Loucy (cell line): ENCODE measurements at regions not wholly inside any gene's neighbourhood (a gene's known extent, or its start where the extent isn't known, plus 50 kb on each side); places are given as distances from the start of the nearest gene placed in this dataset.

Source experiments
- H2AFZ ChIP-seq: fragments of 200-600 bp; sonication (generic); 2 replicates; pipeline ENCODE4 v1.6.0; 2016; ENCODE audit warnings: antibody characterized with exemption, mild to moderate bottlenecking, low read length, moderate library complexity
- H3F3A ChIP-seq: fragments of 200-600 bp; 2 replicates; pipeline ENCODE4 v1.6.0; 2016; ENCODE audit warnings: antibody characterized with exemption, low read depth, mild to moderate bottlenecking
- H3K27me3 ChIP-seq: fragments of 200-600 bp; sonication (generic); 2 replicates; pipeline ENCODE4 v1.6.1; 2014; ENCODE audit warnings: low read length, mild to moderate bottlenecking; ENCODE audit not compliant: insufficient read depth, poor library complexity, severe bottlenecking
- H3K36me3 ChIP-seq: fragments of 200-600 bp; sonication (generic); 2 replicates; pipeline ENCODE4 v1.6.1; 2016; ENCODE audit warnings: low read length; ENCODE audit not compliant: insufficient read depth
- H3K4me1 ChIP-seq: fragments of 200-600 bp; sonication (generic); 2 replicates; pipeline ENCODE4 v1.5.1; 2014; ENCODE audit warnings: low read length, mild to moderate bottlenecking; ENCODE audit not compliant: insufficient read depth, poor library complexity, severe bottlenecking
- H3K4me2 ChIP-seq: fragments of 200-600 bp; sonication (generic); 2 replicates; pipeline ENCODE4 v1.6.0; 2014; ENCODE audit warnings: antibody characterized with exemption, low read length, low read depth, mild to moderate bottlenecking; ENCODE audit not compliant: poor library complexity, severe bottlenecking
- H3K4me3 ChIP-seq: fragments of 200-600 bp; sonication (generic); 2 replicates; pipeline ENCODE4 v1.5.1; 2014; ENCODE audit warnings: low read length, mild to moderate bottlenecking, mixed read lengths; ENCODE audit not compliant: poor library complexity, severe bottlenecking
- H3K79me2 ChIP-seq: fragments of 200-600 bp; sonication (generic); 2 replicates; pipeline ENCODE4 v1.6.1; 2014; ENCODE audit warnings: low read length; ENCODE audit not compliant: insufficient read depth
- H3K9ac ChIP-seq: fragments of 200-600 bp; sonication (generic); 2 replicates; pipeline ENCODE4 v1.6.0; 2014; ENCODE audit warnings: mild to moderate bottlenecking, low read depth, low read length, moderate library complexity; ENCODE audit not compliant: poor library complexity, severe bottlenecking
- H3K9me2 ChIP-seq: fragments of 200-600 bp; sonication (generic); replicated peaks from 2 replicates; pipeline ENCODE4 v1.6.1; 2016; ENCODE audit warnings: low read depth, low read length, mixed read lengths
- H3K9me3 ChIP-seq: fragments of 200-600 bp; sonication (generic); 2 replicates; pipeline ENCODE4 v1.6.1; 2014; ENCODE audit warnings: mild to moderate bottlenecking, antibody characterized with exemption, low read length, low read depth; ENCODE audit not compliant: insufficient read depth
- H4K20me1 ChIP-seq: fragments of 200-600 bp; sonication (generic); 2 replicates; pipeline ENCODE4 v1.6.0; 2014; ENCODE audit warnings: antibody characterized with exemption, low read length, mild to moderate bottlenecking; ENCODE audit not compliant: insufficient read depth, poor library complexity, severe bottlenecking
- EZH2phosphoT487 ChIP-seq: fragments of 200-600 bp; IDR thresholded peaks from 2 replicates; pipeline ENCODE4 v1.6.1; 2018; ENCODE audit warnings: antibody characterized with exemption, mild to moderate bottlenecking, moderate library complexity, borderline replicate concordance
- TF ChIP-seq, protein P1 (sequence below): fragments of 200-600 bp; sonication (generic); conservative IDR thresholded peaks from 2 replicates; pipeline ENCODE4 v1.5.1; 2014; ENCODE audit warnings: mild to moderate bottlenecking, antibody characterized with exemption, low read length

GRCh38 chr6:148226284-148226683 lies 116.4 kb upstream of the SASH1 start:
- H3K9me2 ChIP-seq, result no peaks in the 10 kb centered on the region
- H3K9me3 ChIP-seq, result no peaks in the 10 kb centered on the region
- H3K36me3 ChIP-seq, result no peaks in the 10 kb centered on the region
- H3K4me1 ChIP-seq, result peaks cover 8% of the 10 kb centered on the region
- no peak overlapping the region for H3K4me2 ChIP-seq
- H3K79me2 ChIP-seq, result no peaks in the 10 kb centered on the region
- no peak overlapping the region for H3K4me3 ChIP-seq
- no peak overlapping the region for H3K9ac ChIP-seq
- H2AFZ ChIP-seq, result no peak overlapping the region
- no peaks in the 10 kb centered on the region for H4K20me1 ChIP-seq
- H3F3A ChIP-seq, result no peaks in the 10 kb centered on the region
- TF ChIP-seq EZH2phosphoT487, result no peak
- TF ChIP-seq, protein P1, sequence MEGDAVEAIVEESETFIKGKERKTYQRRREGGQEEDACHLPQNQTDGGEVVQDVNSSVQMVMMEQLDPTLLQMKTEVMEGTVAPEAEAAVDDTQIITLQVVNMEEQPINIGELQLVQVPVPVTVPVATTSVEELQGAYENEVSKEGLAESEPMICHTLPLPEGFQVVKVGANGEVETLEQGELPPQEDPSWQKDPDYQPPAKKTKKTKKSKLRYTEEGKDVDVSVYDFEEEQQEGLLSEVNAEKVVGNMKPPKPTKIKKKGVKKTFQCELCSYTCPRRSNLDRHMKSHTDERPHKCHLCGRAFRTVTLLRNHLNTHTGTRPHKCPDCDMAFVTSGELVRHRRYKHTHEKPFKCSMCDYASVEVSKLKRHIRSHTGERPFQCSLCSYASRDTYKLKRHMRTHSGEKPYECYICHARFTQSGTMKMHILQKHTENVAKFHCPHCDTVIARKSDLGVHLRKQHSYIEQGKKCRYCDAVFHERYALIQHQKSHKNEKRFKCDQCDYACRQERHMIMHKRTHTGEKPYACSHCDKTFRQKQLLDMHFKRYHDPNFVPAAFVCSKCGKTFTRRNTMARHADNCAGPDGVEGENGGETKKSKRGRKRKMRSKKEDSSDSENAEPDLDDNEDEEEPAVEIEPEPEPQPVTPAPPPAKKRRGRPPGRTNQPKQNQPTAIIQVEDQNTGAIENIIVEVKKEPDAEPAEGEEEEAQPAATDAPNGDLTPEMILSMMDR, result no peak
- H3K27me3 ChIP-seq, result no peaks in the 10 kb centered on the region

DNA sequence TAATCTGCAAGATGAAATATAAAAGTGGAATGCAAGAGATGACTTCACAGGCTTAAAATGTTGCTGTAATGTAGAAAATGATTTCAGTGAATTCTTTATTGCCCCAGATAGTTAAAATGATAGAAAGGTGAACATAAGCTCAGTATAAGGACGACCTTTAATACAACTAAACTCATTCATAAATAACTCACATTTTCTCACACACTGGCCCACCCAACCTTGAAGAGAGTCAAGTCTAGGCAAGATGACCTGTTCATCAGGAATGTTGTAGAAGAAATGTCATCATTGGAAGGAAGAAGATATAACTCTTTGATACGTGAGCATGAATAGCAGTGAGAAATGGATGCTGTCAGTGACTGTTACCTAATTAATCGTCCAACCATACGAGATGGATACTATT lies 111.1 kb upstream of the SASH1 start:
- Histone ChIP-seq H3K9me2 (no peaks in the 10 kb centered on the region), H3K4me2 (no peak overlapping the region), H3K79me2 (no peaks in the 10 kb centered on the region), H3F3A (no peaks in the 10 kb centered on the region), H3K9me3 (no peaks in the 10 kb centered on the region), H2AFZ (no peak overlapping the region), H3K9ac (no peak overlapping the region), H3K4me1 (no peaks in the 10 kb centered on the region), H3K4me3 (no peak overlapping the region), H3K36me3 (no peaks in the 10 kb centered on the region), H4K20me1 (no peaks in the 10 kb centered on the region), H3K27me3 (no peaks in the 10 kb centered on the region)
- TF ChIP-seq, protein P1, result no peak
- no peak for TF ChIP-seq EZH2phosphoT487

DNA sequence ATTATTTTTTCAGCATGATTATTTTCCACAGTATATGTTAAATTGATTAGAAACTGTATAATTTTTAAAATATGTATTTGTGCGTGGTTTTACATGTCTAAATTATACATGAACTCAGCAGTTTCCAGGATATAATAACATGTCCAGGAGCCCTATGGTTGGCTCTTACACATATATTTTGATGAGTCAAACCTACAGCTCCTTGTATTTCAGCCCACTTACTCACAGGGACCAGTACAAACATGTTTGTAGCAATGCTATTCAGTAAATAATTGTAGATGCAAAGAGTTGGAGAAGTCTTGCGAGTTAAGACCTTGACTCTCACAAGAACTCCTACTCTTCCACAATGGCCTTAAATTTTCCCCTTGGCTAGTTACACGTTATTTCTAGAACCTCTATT lies 107.2 kb upstream of the SASH1 start:
- no peak overlapping the region for H2AFZ ChIP-seq
- H3K9me3 ChIP-seq, result no peaks in the 10 kb centered on the region
- H3K36me3 ChIP-seq, result no peaks in the 10 kb centered on the region
- no peak for TF ChIP-seq EZH2phosphoT487
- TF ChIP-seq, protein P1, result no peak
- H4K20me1 ChIP-seq, result no peaks in the 10 kb centered on the region
- no peaks in the 10 kb centered on the region for H3F3A ChIP-seq
- H3K9ac ChIP-seq, result no peak overlapping the region
- no peaks in the 10 kb centered on the region for H3K27me3 ChIP-seq
- no peak overlapping the region for H3K4me3 ChIP-seq
- H3K4me2 ChIP-seq, result no peak overlapping the region
- H3K4me1 ChIP-seq, result no peaks in the 10 kb centered on the region
- H3K79me2 ChIP-seq, result no peaks in the 10 kb centered on the region
- no peaks in the 10 kb centered on the region for H3K9me2 ChIP-seq
